MM.1S (cell line): ENCODE measurements at regions not wholly inside any gene's neighbourhood (a gene's known extent, or its start where the extent isn't known, plus 50 kb on each side); places are given as distances from the start of the nearest gene placed in this dataset.

Source experiments
- DNase-seq: peaks from one replicate; pipeline ENCODE4 v3.0.0-alpha.2; 2015
- H2AFZ ChIP-seq: fragments of 300-600 bp; sonication (generic); 2 replicates; pipeline ENCODE4 v1.6.0; 2016; ENCODE audit warnings: antibody characterized with exemption, low read length
- H3F3A ChIP-seq: fragments of 300-600 bp; sonication (generic); 2 replicates; pipeline ENCODE4 v1.6.1; 2016; ENCODE audit warnings: mild to moderate bottlenecking, antibody characterized with exemption, low read length, moderate library complexity, mixed read lengths; ENCODE audit not compliant: insufficient read depth
- H3K27ac ChIP-seq: fragments of 300-600 bp; sonication (generic); 2 replicates; pipeline ENCODE4 v1.5.1; 2016; ENCODE audit warnings: mild to moderate bottlenecking, low read length
- H3K27me3 ChIP-seq: fragments of 300-600 bp; sonication (generic); replicated peaks from 2 replicates; pipeline ENCODE4 v1.6.0; 2016; ENCODE audit warnings: low read length; ENCODE audit not compliant: insufficient read depth
- H3K36me3 ChIP-seq: fragments of 300-600 bp; sonication (generic); replicated peaks from 2 replicates; pipeline ENCODE4 v1.6.1; 2016; ENCODE audit warnings: mild to moderate bottlenecking, low read length, mixed read lengths; ENCODE audit not compliant: insufficient read depth
- H3K4me1 ChIP-seq: fragments of 300-600 bp; sonication (generic); 2 replicates; pipeline ENCODE4 v1.6.1; 2016; ENCODE audit warnings: low read length, mixed read lengths
- H3K4me2 ChIP-seq: fragments of 300-600 bp; sonication (generic); 2 replicates; pipeline ENCODE4 v1.6.0; 2016; ENCODE audit warnings: low read depth, low read length
- H3K4me3 ChIP-seq: fragments of 300-600 bp; sonication (generic); 2 replicates; pipeline ENCODE4 v1.5.1; 2016; ENCODE audit warnings: low read length, mixed read lengths
- H3K79me2 ChIP-seq: fragments of 300-600 bp; sonication (generic); 2 replicates; pipeline ENCODE4 v1.6.1; 2016; ENCODE audit warnings: mixed run types, low read length, mixed read lengths
- H3K9ac ChIP-seq: fragments of 300-600 bp; sonication (generic); 2 replicates; pipeline ENCODE4 v1.6.1; 2016; ENCODE audit warnings: low read length, mixed read lengths
- H3K9me2 ChIP-seq: fragments of 300-600 bp; sonication (generic); replicated peaks from 2 replicates; pipeline ENCODE4 v1.6.1; 2016; ENCODE audit warnings: mild to moderate bottlenecking, low read length, mixed read lengths; ENCODE audit not compliant: insufficient read depth
- H3K9me3 ChIP-seq: fragments of 300-600 bp; sonication (generic); replicated peaks from 2 replicates; pipeline ENCODE4 v1.6.1; 2016; ENCODE audit warnings: mild to moderate bottlenecking, low read length, mixed read lengths; ENCODE audit not compliant: insufficient read depth
- H4K20me1 ChIP-seq: fragments of 300-600 bp; sonication (generic); 2 replicates; pipeline ENCODE4 v1.6.1; 2016; ENCODE audit warnings: mild to moderate bottlenecking, low read length, moderate library complexity, mixed read lengths; ENCODE audit not compliant: insufficient read depth
- CTCF ChIP-seq: fragments of 300-600 bp; sonication (generic); IDR thresholded peaks from 2 replicates; pipeline ENCODE4 v1.5.1; 2016; ENCODE audit warnings: antibody characterized with exemption, low read length, mixed read lengths
- EZH2 ChIP-seq: fragments of 300-600 bp; sonication (generic); optimal IDR thresholded peaks from 2 replicates; pipeline ENCODE3; 2017; ENCODE audit warnings: low read depth, mild to moderate bottlenecking, antibody characterized with exemption, low read length, mixed read lengths
- EZH2phosphoT487 ChIP-seq: fragments of 300-600 bp; sonication (generic); IDR thresholded peaks from 2 replicates; pipeline ENCODE4 v1.6.1; 2018; ENCODE audit warnings: antibody characterized with exemption, low read length

DNA sequence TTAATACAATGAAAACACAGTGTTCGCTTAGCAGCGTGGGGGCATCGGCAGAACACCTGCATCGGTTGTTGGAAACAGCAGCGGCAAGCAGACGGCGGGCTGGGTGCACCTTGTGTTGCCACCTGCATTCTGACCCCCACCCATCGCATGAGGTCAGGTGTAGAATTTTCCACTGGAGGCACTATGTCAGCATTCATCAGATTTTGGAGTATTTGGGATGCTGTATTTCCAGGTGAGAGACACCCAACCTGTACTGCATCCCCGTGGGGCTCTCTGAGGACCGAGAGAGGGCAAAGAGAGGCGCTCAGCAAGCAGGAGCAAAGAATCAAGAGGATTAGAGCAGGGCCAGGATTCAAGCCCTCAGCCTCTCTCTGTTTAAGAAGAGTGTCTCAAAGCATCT lies 116.4 kb upstream of the MGMT start:
- Histone ChIP-seq H3K4me3 (no peak overlapping the region), H2AFZ (no peak overlapping the region), H3K27ac (no peak overlapping the region), H3K79me2 (no peaks in the 10 kb centered on the region), H4K20me1 (no peaks in the 10 kb centered on the region), H3K9me3 (no peaks in the 10 kb centered on the region), H3F3A (no peaks in the 10 kb centered on the region), H3K4me2 (no peak overlapping the region), H3K27me3 (no peaks in the 10 kb centered on the region), H3K9me2 (no peaks in the 10 kb centered on the region), H3K36me3 (no peaks in the 10 kb centered on the region), H3K9ac (no peak overlapping the region), H3K4me1 (no peaks in the 10 kb centered on the region)
- no peak for DNase-seq
- no peak for TF ChIP-seq CTCF
- no peak for TF ChIP-seq EZH2phosphoT487
- TF ChIP-seq EZH2, result no peak

GRCh38 chr10:129353101-129353500 lies 113.9 kb upstream of the MGMT start:
- Histone ChIP-seq H2AFZ (no peak overlapping the region), H3K27me3 (no peaks in the 10 kb centered on the region), H3K9ac (no peak overlapping the region), H3K36me3 (no peaks in the 10 kb centered on the region), H3K9me2 (no peaks in the 10 kb centered on the region), H3K4me1 (no peaks in the 10 kb centered on the region), H3K9me3 (no peaks in the 10 kb centered on the region), H3K4me2 (no peak overlapping the region), H3K4me3 (no peak overlapping the region), H3K79me2 (no peaks in the 10 kb centered on the region), H4K20me1 (no peaks in the 10 kb centered on the region), H3F3A (no peaks in the 10 kb centered on the region), H3K27ac (no peak overlapping the region)
- no peak for DNase-seq
- TF ChIP-seq CTCF (no peak), EZH2 (no peak), EZH2phosphoT487 (no peak)

- Histone ChIP-seq H3K36me3 (no peaks in the 10 kb centered on the region), H3K27ac (no peak overlapping the region), H3K9ac (no peak overlapping the region), H3K4me3 (no peak overlapping the region), H4K20me1 (no peaks in the 10 kb centered on the region), H3K4me1 (no peaks in the 10 kb centered on the region), H2AFZ (no peak overlapping the region), H3K4me2 (no peak overlapping the region), H3K27me3 (no peaks in the 10 kb centered on the region), H3K79me2 (no peaks in the 10 kb centered on the region), H3K9me2 (no peaks in the 10 kb centered on the region), H3K9me3 (no peaks in the 10 kb centered on the region), H3F3A (no peaks in the 10 kb centered on the region)
- TF ChIP-seq EZH2phosphoT487 (no peak), EZH2 (no peak), CTCF (no peak)
- DNase-seq, result no peak
Measured at GRCh38 chr10:129360046-129360445, 107.0 kb upstream of the MGMT start.
